Ishikawa (cell line): ENCODE measurements at regions not wholly inside any gene's neighbourhood (a gene's known extent, or its start where the extent isn't known, plus 50 kb on each side); places are given as distances from the start of the nearest gene placed in this dataset.

ENCODE experiments used
- CEBPB ChIP-seq: IDR thresholded peaks from 2 replicates; pipeline ENCODE4 v1.6.1; 2012
- CREB1 ChIP-seq: IDR thresholded peaks from 2 replicates; pipeline ENCODE4 v1.6.1; 2012; ENCODE audit warnings: low read depth
- EGR1 ChIP-seq: IDR thresholded peaks from 2 replicates; pipeline ENCODE4 v1.6.1; 2012
- EP300 ChIP-seq: IDR thresholded peaks from 2 replicates; pipeline ENCODE4 v1.6.1; 2012; ENCODE audit warnings: borderline replicate concordance
- FOXM1 ChIP-seq: IDR thresholded peaks from 2 replicates; pipeline ENCODE4 v1.6.1; 2012; ENCODE audit warnings: low read depth, borderline replicate concordance
- MAX ChIP-seq: IDR thresholded peaks from 2 replicates; pipeline ENCODE4 v1.6.1; 2012
- NFIC ChIP-seq: IDR thresholded peaks from 2 replicates; pipeline ENCODE4 v1.6.1; 2012
- RAD21 ChIP-seq: IDR thresholded peaks from 2 replicates; pipeline ENCODE4 v1.6.1; 2012; ENCODE audit warnings: low read depth
- REST ChIP-seq: IDR thresholded peaks from 2 replicates; pipeline ENCODE4 v1.6.1; 2012; ENCODE audit warnings: low read depth, mild to moderate bottlenecking
- TAF1 ChIP-seq: IDR thresholded peaks from 2 replicates; pipeline ENCODE4 v1.6.1; 2012; ENCODE audit warnings: low read depth, mild to moderate bottlenecking
- TCF12 ChIP-seq: IDR thresholded peaks from 2 replicates; pipeline ENCODE4 v1.6.1; 2012; ENCODE audit warnings: low read depth
- TEAD4 ChIP-seq: IDR thresholded peaks from 2 replicates; pipeline ENCODE4 v1.6.1; 2012
- USF1 ChIP-seq: IDR thresholded peaks from 2 replicates; pipeline ENCODE4 v1.6.1; 2012
- YY1 ChIP-seq: IDR thresholded peaks from 2 replicates; pipeline ENCODE4 v1.6.1; 2012; ENCODE audit warnings: low read depth
- ZBTB7A ChIP-seq: IDR thresholded peaks from 2 replicates; pipeline ENCODE4 v1.6.1; 2012; ENCODE audit warnings: low read depth

- TF ChIP-seq USF1 (no peak), CREB1 (no peak), TEAD4 (no peak), ZBTB7A (no peak), EP300 (no peak), RAD21 (no peak), TAF1 (no peak), YY1 (no peak), CEBPB (no peak), FOXM1 (no peak), MAX (no peak), REST (no peak), NFIC (no peak)
These were observed 668.2 kb upstream of the BRINP3 start for GRCh38 chr1:191145834-191146233.

GRCh38 chr1:191151321-191151807, 673.7 kb upstream of the BRINP3 start:
- TF ChIP-seq CREB1: no peak
- no peak for TF ChIP-seq TCF12
- no peak for TF ChIP-seq CEBPB
- no peak for TF ChIP-seq EP300
- no peak for TF ChIP-seq EGR1
- no peak for TF ChIP-seq YY1
- no peak for TF ChIP-seq RAD21
- TF ChIP-seq ZBTB7A: no peak
- TF ChIP-seq USF1: no peak
- TF ChIP-seq TAF1: no peak
- no peak for TF ChIP-seq REST

GRCh38 chr1:191152776-191153175, 675.1 kb upstream of the BRINP3 start:
- no peak for TF ChIP-seq RAD21
- TF ChIP-seq ZBTB7A: no peak
- no peak for TF ChIP-seq TEAD4
- TF ChIP-seq EGR1: no peak
- TF ChIP-seq YY1: no peak
- no peak for TF ChIP-seq NFIC
- TF ChIP-seq TCF12: no peak
- no peak for TF ChIP-seq MAX
- TF ChIP-seq CEBPB: no peak
- TF ChIP-seq REST: no peak
- no peak for TF ChIP-seq USF1
- TF ChIP-seq EP300: no peak
- no peak for TF ChIP-seq FOXM1
- TF ChIP-seq CREB1: no peak
- no peak for TF ChIP-seq TAF1

GRCh38 chr1:191155178-191155577, 677.5 kb upstream of the BRINP3 start:
- TF ChIP-seq EP300 (no peak), TCF12 (no peak), RAD21 (no peak), CEBPB (no peak), MAX (no peak), NFIC (no peak), ZBTB7A (no peak), USF1 (no peak), YY1 (no peak), REST (no peak), FOXM1 (no peak), CREB1 (no peak)
